Dermis blood vessel endothelial cell (primary cell): ENCODE measurements at regions not wholly inside any gene's neighbourhood (a gene's known extent, or its start where the extent isn't known, plus 50 kb on each side); places are given as distances from the start of the nearest gene placed in this dataset.
"Not testable (repeated sequence)": the region's sequence is repeated elsewhere in the genome, so short reads cannot be mapped to it uniquely, and the experiment has no call there.

Experiments used
- DNase-seq: peaks from one replicate; pipeline ENCODE4 v3.0.0; 2010

DNA sequence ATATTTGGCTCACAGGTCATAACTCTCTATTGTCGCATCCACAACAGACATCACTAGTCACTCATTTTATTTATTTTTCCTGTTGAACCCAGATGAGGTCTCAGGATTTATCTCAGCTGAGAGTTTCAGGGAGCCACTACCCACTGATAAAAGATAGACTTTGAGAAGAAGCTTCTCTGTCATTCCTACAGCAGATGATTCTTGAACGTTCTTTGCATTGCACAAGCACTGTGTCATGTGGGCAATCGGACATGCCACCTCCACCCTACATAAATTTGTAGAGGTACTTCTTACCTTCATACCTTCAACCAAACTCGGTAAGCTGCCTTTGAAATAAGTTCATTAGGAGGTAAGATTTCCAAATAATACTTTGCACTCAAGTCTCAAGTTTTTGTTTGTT, 627.9 kb upstream of the TBX3 start:
- DNase-seq: no peak

- no peak for DNase-seq
These were observed 624.9 kb upstream of the TBX3 start for GRCh38 chr12:115308918-115309317.

- no peak for DNase-seq
These were observed 622.4 kb upstream of the TBX3 start for GRCh38 chr12:115306380-115306779.

GRCh38 chr12:115305867-115306266, 621.9 kb upstream of the TBX3 start:
- DNase-seq: no peak

GRCh38 chr12:115305275-115305674, 621.3 kb upstream of the TBX3 start:
- no peak for DNase-seq

DNA sequence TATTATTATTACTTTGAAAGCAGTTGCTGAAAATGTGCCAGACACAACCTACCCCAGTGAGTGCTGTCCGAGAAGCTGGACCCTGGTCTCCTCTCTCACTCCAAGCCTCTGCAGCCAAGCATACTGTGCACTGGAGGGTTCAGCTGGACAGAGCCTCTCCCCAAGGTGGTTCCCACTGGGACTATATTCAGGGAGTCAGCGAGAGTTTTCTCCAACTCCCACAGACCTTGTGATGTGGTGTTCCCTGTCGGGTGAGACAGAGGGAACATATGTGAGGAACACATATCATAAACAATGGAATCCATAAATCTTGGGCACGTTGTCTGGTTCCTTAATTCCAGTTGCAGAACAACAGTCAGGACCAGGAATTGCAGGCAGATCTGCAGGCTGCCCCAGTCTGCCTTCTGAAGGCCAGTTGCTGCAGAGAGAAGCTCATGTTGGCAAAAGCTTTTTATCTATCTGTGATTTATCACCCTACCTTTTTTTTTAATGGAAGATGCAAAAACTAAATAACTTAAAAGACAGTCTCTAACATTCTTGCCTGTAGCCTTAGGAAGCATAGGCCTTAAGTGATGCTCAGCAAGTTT, 619.8 kb upstream of the TBX3 start:
- no peak for DNase-seq

DNA sequence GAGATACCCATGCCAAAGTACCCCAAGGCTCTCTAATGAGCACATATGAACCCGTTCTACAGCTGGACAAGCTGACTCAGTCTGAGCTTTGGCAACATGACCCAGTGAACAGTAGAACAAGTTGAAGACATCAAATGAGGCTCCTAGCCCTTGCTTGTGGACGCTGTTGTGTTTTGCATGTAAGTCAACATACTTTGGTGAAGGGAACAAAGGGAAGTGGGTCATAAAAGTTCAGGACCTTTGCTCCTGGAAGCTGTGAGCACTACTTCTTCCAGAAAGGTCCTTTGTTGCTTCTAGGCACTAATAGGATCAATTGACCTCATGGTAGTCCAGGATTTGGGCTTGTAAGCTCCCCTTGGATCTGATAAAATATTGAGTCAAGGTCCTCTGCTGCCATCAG, 613.5 kb upstream of the TBX3 start:
- no peak for DNase-seq

DNA sequence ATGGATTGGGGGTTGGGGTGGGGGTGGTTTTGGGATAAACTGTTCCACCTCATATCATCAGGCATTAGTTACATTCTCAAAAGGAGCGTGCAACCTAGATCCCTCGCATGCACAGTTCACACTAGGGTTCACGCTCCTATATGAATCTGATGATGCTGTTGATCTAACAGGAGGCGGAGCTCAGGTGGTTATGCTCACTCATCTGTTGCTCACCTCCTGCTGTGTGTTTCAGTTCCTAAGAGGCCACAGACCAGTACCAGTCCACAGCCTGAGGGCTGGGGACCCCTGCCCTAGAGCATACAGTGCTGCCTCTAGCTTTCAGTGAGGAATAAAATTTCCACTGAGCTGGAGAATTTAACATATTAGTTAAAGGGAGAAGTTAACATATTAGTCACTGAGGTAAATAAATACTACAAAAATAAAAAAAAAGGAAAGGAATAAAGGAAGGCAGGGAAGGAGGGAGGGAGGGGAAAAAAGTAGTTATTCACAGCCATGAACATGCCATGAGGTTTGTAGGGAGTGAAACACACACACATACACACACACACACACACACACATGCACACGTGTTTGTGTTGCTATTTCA, 612.7 kb upstream of the TBX3 start:
- DNase-seq: no peak

DNA sequence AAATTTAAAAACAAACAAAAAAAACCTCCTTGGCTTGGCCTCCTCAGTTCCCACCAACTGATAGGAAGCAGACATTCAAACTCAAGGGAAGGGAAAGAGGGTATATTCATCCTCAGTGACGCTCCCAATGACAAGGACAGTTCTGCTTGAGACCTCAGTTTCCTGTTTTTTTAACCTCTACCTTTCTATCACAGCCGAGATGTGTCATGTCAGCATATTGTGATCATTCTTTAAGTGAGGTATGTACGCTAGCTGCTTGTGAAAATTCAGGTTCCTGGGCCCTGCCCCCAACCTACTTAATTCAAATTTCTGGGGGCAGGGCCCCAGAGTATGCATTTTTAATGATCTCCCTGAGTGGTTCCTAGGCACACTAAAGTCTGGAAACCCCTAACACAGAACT, 611.9 kb upstream of the TBX3 start:
- no peak for DNase-seq

DNA sequence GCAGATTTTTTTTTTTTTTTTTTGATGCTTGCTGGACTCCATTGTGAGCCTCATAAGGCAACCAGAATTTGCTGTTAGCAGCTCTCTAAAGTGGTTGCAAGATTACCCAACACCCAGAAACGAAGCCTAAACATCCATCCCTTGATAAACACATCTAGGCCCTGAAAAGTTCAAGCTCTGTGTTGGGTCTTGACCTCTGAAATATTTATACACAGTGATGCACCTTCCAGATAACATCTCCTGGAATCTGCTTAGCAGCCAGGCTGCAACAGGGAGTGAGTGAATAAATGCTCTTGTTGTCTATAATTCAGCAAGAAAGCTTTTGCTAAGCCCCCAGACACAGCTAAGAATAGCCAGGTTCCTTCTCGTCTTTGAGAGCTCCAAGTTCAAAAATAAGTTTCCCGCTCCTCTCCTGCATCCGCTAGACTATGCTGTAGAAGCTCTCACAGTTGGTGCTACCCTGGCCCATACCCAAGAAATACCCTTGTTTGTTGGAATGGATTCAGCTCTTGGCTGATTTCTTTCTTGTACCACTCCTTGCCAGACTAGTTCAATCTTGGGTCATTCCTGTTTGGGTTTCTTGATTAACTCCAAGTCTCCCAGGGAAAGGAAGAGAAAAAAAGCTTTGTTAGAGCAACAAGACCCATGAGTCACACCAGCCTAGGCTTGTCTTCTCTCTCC, 610.6 kb upstream of the TBX3 start:
- no peak for DNase-seq

DNA sequence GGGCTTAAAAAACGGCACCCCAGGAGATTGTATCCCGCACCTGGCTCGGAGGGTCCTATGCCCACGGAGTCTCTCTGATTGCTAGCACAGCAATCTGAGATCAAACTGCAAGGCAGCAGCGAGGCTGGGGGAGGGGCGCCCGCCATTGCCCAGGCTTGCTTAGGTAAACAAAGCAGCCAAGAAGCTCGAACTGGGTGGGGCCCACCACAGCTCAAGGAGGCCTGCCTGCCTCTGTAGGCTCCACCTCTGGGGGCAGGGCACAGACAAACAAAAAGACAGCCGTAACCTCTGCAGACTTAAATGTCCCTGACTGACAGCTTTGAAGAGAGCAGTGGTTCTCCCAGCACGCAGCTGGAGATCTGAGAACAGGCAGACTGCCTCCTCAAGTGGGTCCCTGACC, 601.5 kb upstream of the TBX3 start:
- DNase-seq: not testable (repeated sequence)

DNA sequence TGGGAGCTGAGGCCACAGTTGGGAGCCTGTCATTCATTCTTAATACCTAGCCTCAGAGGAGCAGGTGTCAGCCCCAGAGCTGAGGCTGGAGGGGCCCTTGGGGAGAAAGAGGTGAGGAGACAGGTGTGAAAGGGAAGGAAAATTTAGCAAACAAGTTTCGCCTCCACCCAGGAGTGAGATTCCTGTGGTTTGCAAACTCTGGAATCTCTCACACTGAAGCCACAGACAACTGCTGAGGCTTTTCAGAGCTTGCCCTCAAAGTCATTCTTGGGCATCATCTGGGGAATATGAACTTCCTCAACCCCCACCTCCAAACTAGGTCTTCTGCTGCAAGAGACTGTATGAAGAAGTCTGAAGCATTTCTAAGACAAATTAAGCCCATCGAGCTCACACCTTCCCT, 589.5 kb upstream of the TBX3 start:
- no peak for DNase-seq

- DNase-seq: no peak
These were observed 584.5 kb upstream of the TBX3 start for GRCh38 chr12:115268451-115268850.

DNA sequence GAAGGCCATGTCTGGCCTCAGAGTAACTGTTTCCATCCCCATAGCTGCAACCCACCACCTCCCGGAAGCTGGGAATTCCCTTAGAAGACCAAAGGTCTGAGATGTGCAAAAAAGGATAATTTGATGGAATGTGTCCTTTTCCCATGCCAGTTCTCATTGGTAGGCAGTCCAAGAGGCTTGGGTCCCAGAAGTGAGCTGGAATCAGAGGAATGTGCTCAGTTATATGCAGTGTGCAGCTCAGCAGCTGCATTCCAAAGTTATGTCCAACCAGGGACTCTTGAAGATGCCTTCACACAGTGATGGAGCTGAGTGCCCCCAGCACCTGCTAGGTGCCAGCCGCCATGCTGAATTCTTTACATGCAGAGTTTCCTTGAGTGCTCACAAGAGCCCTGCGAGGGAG, 583.9 kb upstream of the TBX3 start:
- DNase-seq: no peak

- DNase-seq: no peak
These were observed 583.5 kb upstream of the TBX3 start for GRCh38 chr12:115267464-115267863.

GRCh38 chr12:115264605-115265004, 580.6 kb upstream of the TBX3 start:
- no peak for DNase-seq

DNA sequence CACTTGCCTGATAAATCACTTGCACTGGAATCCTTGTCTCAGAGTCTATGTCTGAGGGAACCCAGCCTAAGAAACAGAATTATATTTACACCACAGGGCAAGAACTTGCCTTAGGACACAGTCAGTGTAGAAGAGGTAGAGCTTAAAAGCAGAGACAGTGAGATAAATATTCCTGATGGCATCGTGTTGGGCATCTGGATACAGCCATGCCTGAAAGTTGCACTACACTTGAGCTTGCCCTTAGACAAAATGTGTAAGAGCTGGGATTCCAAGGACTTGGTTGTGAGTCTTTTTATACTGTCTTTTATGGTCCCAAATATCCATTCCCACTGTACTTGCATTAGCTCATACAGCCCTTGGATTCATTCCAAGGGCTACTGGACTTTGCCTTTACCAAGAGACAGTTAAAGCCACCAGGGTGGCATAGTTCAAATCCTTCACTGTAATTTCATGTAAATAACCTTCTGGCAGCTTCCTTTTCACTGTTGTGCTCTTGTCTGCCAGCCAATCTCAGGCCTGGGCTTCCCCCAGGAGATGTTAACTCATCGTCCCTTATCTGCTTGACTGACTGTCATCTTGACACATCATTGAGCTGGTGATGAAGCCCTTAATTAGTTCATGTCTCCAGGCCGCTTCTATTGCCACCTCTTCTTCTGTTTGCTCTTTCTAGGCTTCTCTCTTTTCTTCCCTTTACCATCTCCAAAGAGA, 577.9 kb upstream of the TBX3 start:
- no peak for DNase-seq

DNA sequence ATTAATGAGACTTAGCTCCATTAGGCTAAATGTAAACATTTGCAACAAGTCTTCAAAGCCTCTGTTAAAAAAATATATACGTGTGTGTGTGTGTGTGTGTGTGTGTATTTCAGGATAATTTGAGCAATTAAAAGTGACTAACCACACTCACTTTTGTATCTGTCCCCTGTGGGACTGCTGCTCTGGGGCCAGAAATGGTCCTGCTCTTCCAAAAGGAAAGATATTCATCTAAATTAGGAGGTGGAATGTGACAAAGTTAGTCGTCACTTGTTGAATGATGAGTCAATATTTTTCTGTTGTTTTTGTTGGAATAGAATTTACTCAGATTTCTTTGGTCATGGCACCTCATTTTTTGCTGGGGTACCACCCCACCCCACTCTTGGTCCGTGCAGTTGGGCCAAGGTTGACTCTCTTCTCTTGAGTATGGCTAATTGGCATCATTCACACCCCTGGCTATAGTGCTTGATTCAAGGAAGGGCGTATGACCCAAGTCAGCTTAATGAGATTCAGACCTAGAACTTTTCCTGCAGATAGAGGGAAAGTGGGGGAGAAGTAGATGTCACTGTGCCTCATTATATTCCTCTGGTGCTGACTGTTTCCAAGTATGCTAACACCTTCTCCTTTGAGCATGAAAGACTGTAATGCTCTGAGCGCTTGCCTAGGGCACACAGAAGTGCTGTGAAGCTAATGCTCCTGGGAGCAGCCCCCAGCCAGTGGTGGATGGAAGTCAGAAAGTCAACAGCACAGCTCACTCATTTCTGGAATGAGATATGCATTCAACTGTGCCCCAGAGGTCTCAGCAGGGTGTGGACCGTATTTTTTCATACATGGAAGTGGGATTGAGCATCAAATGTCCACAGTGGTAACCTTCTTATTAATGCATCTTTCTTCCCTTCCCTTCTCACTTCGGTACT, 577.0 kb upstream of the TBX3 start:
- no peak for DNase-seq

DNA sequence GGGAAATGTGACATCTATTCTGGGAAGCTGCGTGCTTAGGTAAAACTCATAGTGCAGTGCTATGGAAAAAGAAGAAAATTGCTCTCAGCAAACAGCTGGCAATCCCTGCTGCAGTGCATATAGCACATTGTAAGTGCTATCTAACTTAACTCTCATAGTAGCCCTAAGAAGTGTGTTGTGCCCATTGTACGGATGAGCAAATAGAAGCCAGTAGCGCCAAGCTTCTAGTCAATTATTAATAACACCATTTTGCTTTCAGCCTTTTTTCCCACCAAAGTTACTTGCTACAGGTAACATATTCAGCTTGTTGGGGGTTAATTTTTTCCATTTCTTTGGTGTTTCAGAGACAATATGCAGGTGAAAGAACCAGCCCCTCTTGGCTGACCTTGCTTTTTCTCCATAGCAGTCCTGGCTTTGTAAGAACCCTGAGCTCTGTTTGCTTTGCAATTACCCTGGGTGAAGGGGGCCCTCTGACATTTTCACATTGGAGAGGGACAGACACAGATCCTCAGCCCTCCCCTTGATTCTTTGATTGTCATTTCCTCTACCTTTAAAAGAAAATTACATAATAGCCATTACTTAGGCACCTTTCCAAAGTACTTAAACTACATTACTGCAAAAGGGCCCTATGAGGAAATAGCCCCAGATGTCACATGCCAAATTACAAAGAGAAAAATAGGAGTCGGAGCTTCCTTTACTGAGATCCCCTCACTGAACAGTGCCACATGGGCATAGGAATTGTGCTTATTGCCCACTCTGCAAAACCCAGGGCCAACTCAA, 576.2 kb upstream of the TBX3 start:
- DNase-seq: no peak

- DNase-seq: no peak
These were observed 573.8 kb upstream of the TBX3 start for GRCh38 chr12:115257791-115258190.

DNA sequence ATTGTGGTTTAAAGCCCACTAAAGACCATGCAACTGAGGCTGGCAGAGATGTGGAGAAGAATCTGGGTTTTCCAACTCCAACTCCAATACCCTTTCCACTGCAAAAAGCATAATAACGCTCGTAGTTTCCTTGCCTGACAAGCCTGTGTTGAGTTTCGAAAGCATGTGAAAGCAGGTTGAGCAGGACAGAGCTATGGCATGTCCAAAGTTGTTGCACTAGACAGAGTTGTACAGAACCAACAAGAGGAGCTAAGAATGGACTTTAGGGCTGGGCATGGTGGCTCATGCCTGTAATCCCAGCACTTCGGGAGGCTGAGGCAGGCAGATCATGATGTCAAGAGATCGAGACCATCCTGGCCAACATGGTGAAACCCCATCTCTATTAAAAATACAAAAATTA, 572.0 kb upstream of the TBX3 start:
- no peak for DNase-seq

DNA sequence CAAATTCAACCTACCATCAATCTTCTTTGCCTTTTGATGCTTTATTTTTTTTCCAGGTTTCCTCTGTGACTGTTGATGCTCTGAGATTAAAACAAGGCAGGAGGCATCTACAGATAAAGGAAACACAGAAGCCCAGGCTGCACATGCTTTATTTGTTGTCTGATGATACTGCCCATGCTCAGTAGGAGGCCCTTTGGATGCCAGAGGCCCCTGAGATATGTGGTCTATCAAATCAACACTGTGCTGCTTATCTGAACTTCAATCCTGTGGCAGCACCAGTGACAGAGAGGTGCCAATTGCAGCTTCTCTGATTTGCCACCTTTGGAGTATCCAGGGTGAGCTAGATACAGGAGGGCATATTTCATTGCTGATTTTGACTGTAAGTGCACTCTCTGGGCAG, 571.3 kb upstream of the TBX3 start:
- DNase-seq: no peak
